ENCODE measurements at regions not wholly inside any gene's neighbourhood (a gene's known extent, or its start where the extent isn't known, plus 50 kb on each side); places are given as distances from the start of the nearest gene placed in this dataset.

DNA sequence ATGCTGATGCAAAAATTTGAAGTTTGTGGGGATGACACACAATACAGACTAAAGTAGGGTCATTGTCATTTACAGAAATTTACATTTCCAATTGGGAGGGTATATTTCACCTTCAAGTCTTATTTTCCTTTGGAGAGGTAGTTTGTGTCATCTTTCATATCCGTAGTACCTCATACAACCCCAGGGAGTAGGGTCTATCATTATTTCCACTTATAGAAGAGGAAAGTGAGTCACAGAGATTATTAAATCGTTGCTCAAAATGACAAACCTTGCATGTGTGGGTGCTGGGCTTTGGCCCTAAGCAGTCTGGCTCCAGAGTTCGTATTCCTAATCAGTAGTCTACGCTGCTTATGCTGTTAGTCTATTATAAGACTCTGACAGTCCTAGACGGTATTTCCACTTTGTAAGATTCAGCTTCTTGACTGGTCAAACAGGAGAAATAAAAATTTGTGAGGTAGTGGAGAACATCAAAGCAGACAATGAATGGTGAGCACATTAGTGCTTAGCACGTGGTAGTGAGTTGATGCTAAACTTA, 516.5 kb downstream of the PCDH7 start:
- no peak overlapping the region for H2AFZ ChIP-seq
- no peaks in the 10 kb centered on the region for H3K36me3 ChIP-seq (replicated peaks; ENCODE audit: insufficient read depth, low read depth)

GRCh38 chr4:31237233-31237632, 517.1 kb downstream of the PCDH7 start:
- no peak overlapping the region for H2AFZ ChIP-seq
- no peak overlapping the region for H3K4me3 ChIP-seq
- H3K36me3 ChIP-seq (replicated peaks; ENCODE audit: insufficient read depth, low read depth): no peaks in the 10 kb centered on the region
- H3K27ac ChIP-seq: no peak overlapping the region
- H3K4me1 ChIP-seq (ENCODE audit: insufficient read depth): peaks cover 3% of the 10 kb centered on the region
- no peaks in the 10 kb centered on the region for H3K79me2 ChIP-seq
- H3K9me3 ChIP-seq (ENCODE audit: low read depth): no peaks in the 10 kb centered on the region
- H3K27me3 ChIP-seq: no peaks in the 10 kb centered on the region
- TF ChIP-seq CTCF (IDR thresholded peaks at IDR 0.05; ENCODE audit: poor library complexity): no peak
- no peak for DNase-seq (ENCODE audit: low spot score)
- no peak overlapping the region for H3K4me2 ChIP-seq
- H3K9me2 ChIP-seq (replicated peaks; ENCODE audit: insufficient read depth): no peaks in the 10 kb centered on the region
- H4K20me1 ChIP-seq (ENCODE audit: insufficient read depth, poor library complexity, severe bottlenecking): no peaks in the 10 kb centered on the region

More for the DNA sequence above, 516.5 kb downstream of the PCDH7 start:
- no peak overlapping the region for H3K27ac ChIP-seq
- H3K79me2 ChIP-seq: no peaks in the 10 kb centered on the region
- 84% methylated on average over 6 of the region's 6 CpGs for WGBS (ENCODE audit: low lambda C conversion rate, missing lambda C conversion rate)
- H3K4me2 ChIP-seq: no peak overlapping the region
- no peak for DNase-seq (ENCODE audit: low spot score)
- peaks cover 3% of the 10 kb centered on the region for H3K4me1 ChIP-seq (ENCODE audit: insufficient read depth)
- no peak overlapping the region for H3K4me3 ChIP-seq
- TF ChIP-seq EZH2phosphoT487 (IDR thresholded peaks at IDR 0.05; ENCODE audit: low read depth, severe bottlenecking, unreplicated experiment) (no peak), CTCF (IDR thresholded peaks at IDR 0.05; ENCODE audit: poor library complexity) (no peak), EZH2 (IDR thresholded peaks at IDR 0.05; ENCODE audit: borderline replicate concordance) (no peak)
- no peaks in the 10 kb centered on the region for H3K9me3 ChIP-seq (ENCODE audit: low read depth)
- H3K9me2 ChIP-seq (replicated peaks; ENCODE audit: insufficient read depth): no peaks in the 10 kb centered on the region
- H4K20me1 ChIP-seq (ENCODE audit: insufficient read depth, poor library complexity, severe bottlenecking): no peaks in the 10 kb centered on the region
- no peaks in the 10 kb centered on the region for H3K27me3 ChIP-seq

DNA sequence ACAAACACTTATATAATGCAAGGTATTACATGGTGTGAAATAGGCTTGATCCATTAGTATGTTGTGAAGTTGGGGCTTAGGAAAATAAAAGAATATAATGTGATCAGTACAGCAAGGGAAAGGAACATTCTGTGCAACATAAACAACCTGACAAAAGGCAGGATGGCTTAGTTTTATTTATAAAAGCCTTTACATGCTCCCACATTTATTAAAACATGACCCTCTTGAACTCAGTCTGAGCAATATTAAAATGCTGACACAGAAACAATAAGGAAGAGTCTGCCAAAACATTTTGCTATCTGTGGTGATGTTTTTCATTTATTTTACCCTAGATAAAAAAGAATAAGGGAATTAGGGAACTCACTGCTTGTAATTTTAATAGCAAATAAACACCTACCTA, 519.7 kb downstream of the PCDH7 start:
- Histone ChIP-seq H3K27ac (no peak overlapping the region), H3K4me2 (no peak overlapping the region), H3K9me2 (replicated peaks; ENCODE audit: insufficient read depth) (no peaks in the 10 kb centered on the region), H3K27me3 (no peaks in the 10 kb centered on the region), H4K20me1 (ENCODE audit: insufficient read depth, poor library complexity, severe bottlenecking) (no peaks in the 10 kb centered on the region), H3K4me1 (ENCODE audit: insufficient read depth) (no peaks in the 10 kb centered on the region), H3K9me3 (ENCODE audit: low read depth) (no peaks in the 10 kb centered on the region), H3K36me3 (replicated peaks; ENCODE audit: insufficient read depth, low read depth) (no peaks in the 10 kb centered on the region), H3K4me3 (no peak overlapping the region), H2AFZ (no peak overlapping the region), H3K79me2 (no peaks in the 10 kb centered on the region)
- no peak for TF ChIP-seq EZH2phosphoT487 (IDR thresholded peaks at IDR 0.05; ENCODE audit: low read depth, severe bottlenecking, unreplicated experiment)
- DNase-seq (ENCODE audit: low spot score): no peak

GRCh38 chr4:31241504-31242106, 521.4 kb downstream of the PCDH7 start:
- H3K36me3 ChIP-seq (replicated peaks; ENCODE audit: insufficient read depth, low read depth): no peaks in the 10 kb centered on the region
- H3K9me2 ChIP-seq (replicated peaks; ENCODE audit: insufficient read depth): no peaks in the 10 kb centered on the region
- no peak overlapping the region for H3K4me3 ChIP-seq
- H2AFZ ChIP-seq: no peak overlapping the region
- no peaks in the 10 kb centered on the region for H4K20me1 ChIP-seq (ENCODE audit: insufficient read depth, poor library complexity, severe bottlenecking)
- TF ChIP-seq EZH2phosphoT487 (IDR thresholded peaks at IDR 0.05; ENCODE audit: low read depth, severe bottlenecking, unreplicated experiment): no peak
- TF ChIP-seq EZH2 (IDR thresholded peaks at IDR 0.05; ENCODE audit: borderline replicate concordance): no peak
- TF ChIP-seq CTCF (IDR thresholded peaks at IDR 0.05; ENCODE audit: poor library complexity): no peak
- no peaks in the 10 kb centered on the region for H3K79me2 ChIP-seq
- WGBS (ENCODE audit: low lambda C conversion rate, missing lambda C conversion rate): 100% methylated on average over 1 of the region's 1 CpG
- no peak overlapping the region for H3K4me2 ChIP-seq
- H3K27ac ChIP-seq: no peak overlapping the region
- no peak for DNase-seq (ENCODE audit: low spot score)
- H3K27me3 ChIP-seq: no peaks in the 10 kb centered on the region
- no peaks in the 10 kb centered on the region for H3K9me3 ChIP-seq (ENCODE audit: low read depth)
- H3K4me1 ChIP-seq (ENCODE audit: insufficient read depth): no peaks in the 10 kb centered on the region
